Heart right ventricle (tissue), 16 donors: ENCODE measurements at regions not wholly inside any gene's neighbourhood (a gene's known extent, or its start where the extent isn't known, plus 50 kb on each side); places are given as distances from the start of the nearest gene placed in this dataset.

Source experiments
- ATAC-seq, 8 donors: fragments of 200-7000 bp; cut with Tn5 transposase; one replicate each; pipeline ENCODE4 v1.9.1; 2020; ENCODE audit warnings: mild to moderate bottlenecking in 8 of 8, moderate library complexity in 8 of 8, moderate number of reproducible peaks in 1 of 8
- DNase-seq, 2 donors: peaks; one replicate each; pipeline ENCODE4 v3.0.0-alpha.2; 2020
- H3K27ac ChIP-seq, 10 donors: fragments of 200-600 bp; sonication (generic) in 2 of 10; one replicate each; pipeline versions ENCODE4 v1.5.0 to v1.8.0; 2020 to 2022; ENCODE audit warnings: mild to moderate bottlenecking in 3 of 10
- H3K27me3 ChIP-seq, 7 donors: fragments of 200-600 bp; one replicate each; pipeline ENCODE4 v1.8.0; 2021 to 2022; ENCODE audit warnings: mild to moderate bottlenecking in 2 of 7
- H3K36me3 ChIP-seq, 9 donors: fragments of 200-600 bp; sonication (generic) in 1 of 9; one replicate each; pipeline versions ENCODE4 v1.5.0 to v1.8.0; 2020 to 2022; ENCODE audit warnings: mild to moderate bottlenecking in 2 of 9
- H3K4me1 ChIP-seq, 9 donors: fragments of 200-600 bp; sonication (generic) in 1 of 9; one replicate each; pipeline versions ENCODE4 v1.5.0 to v1.8.0; 2020 to 2022; ENCODE audit warnings: mild to moderate bottlenecking in 4 of 9
- H3K4me3 ChIP-seq, 10 donors: fragments of 200-600 bp; sonication (generic) in 2 of 10; one replicate each; pipeline versions ENCODE4 v1.5.0 to v1.8.0; 2020 to 2022; ENCODE audit warnings: mild to moderate bottlenecking in 7 of 10, moderate library complexity in 2 of 10
- H3K9me3 ChIP-seq, 11 donors: fragments of 200-600 bp in 10 of 11; sonication (generic) in 2 of 11; one replicate each; pipeline versions ENCODE4 v1.5.0 to v1.8.0; 2013 to 2022; ENCODE audit warnings: mild to moderate bottlenecking in 2 of 11, control low read depth in 1 of 11, moderate library complexity in 1 of 11
- CTCF ChIP-seq, 9 donors: fragments of 200-600 bp; sonication (generic) in 2 of 9; IDR thresholded peaks; one replicate each; pipeline versions ENCODE4 v1.5.0 to v1.8.0; 2021 to 2022; ENCODE audit warnings: antibody characterized with exemption in 9 of 9, mild to moderate bottlenecking in 5 of 9, moderate library complexity in 1 of 9
- WGBS, 2 donors: extraction: QIAGEN DNeasy Blood & Tissue Kit; methylation state at CpG; one replicate each; pipeline ENCODE4 v1.1.7; 2013; ENCODE audit warnings: inconsistent platforms in 1 of 2; 5-methylcytosine and 5-hydroxymethylcytosine counted together
- intact Hi-C, 10 donors: fragments of 100-400 bp; cut with DNase I; formaldehyde crosslinking; loops; one replicate each; pipeline versions ENCODE4 v1.11.1 to v1.14.2; 2022
- donor health status: Arrhythmogenic right ventricular cardiomyopathy.
- donor health status: ischemic (EF 13 %, LVEDD 7.1; RV severe dilation, severe dysfunction).
- donor health status: healthy with polysubstance abuse.
- donor health status: DM: no; HTN: yes; CAD: no.
- donor health status: DM: no; HTN: no; CAD: no.
- donor health status: ischemic (EF 25% LVEDD 6.9; RV normal size, moderate dysfunction).
- donor health status: ischemic (EF 25% LVEDD 5.7; RV mildly dilated, moderate dysfunction).
- donor health status: healthy.
- donor health status: DM: yes; HTN: yes; CAD: no.
- donor health status: Ischemic cardiomyopathy.
- donor health status: ischemic (EF 35%, LVEDD 5.7; RV mildly dilated, moderate dysfunction).
- donor health status: nonischemic (EF 11% LVEDD 7.7; RV severe dilation, severe dysfunction).
- donor health status: DM: yes; HTN: yes; CAD: no.
- donor health status: PGD.
- donor health status: ischemic (EF 29% LVEDD 5.4; RV normal size, mild dysfunction).
- donor health status: nonischemic (EF 23%, LVEDD 6.1; RV moderate dilation, normal function).

GRCh38 chr15:95280711-95281110 lies 1049.3 kb downstream of the MCTP2 start:
- 96% methylated on average over 5 of the region's 5 CpGs for WGBS, 2 donors
- Histone ChIP-seq H3K4me3 (no peak overlapping the region), H3K9me3 (no peaks in the 10 kb centered on the region), H3K27ac (peak overlapping the region in 5 of 10 donors; percentile 17 to 66 (median 47)), H3K27me3 (peaks cover 0 to 4% (median 0%) of the 10 kb centered on the region in 7 donors), H3K36me3 (no peaks in the 10 kb centered on the region), H3K4me1 (peaks cover 0 to 34% (median 0%) of the 10 kb centered on the region in 9 donors)
- no peak for ATAC-seq
- no peak for TF ChIP-seq CTCF (IDR thresholded peaks at IDR 0.05)
- no peak for DNase-seq
- intact Hi-C loops = loop anchor here in 1 of 10 donors (10.0 kb wide), 1 partner anchor 606 kb away; no protein-coding TSS in a partner anchor

GRCh38 chr15:95281470-95281869 lies 1049.0 kb upstream of the NR2F2 start:
- Histone ChIP-seq H3K27ac (peak overlapping the region in 2 of 10 donors; percentile 21 to 66), H3K27me3 (peaks cover 0 to 4% (median 0%) of the 10 kb centered on the region in 7 donors), H3K4me1 (peaks cover 0 to 42% (median 0%) of the 10 kb centered on the region in 9 donors), H3K4me3 (no peak overlapping the region), H3K36me3 (no peaks in the 10 kb centered on the region), H3K9me3 (no peaks in the 10 kb centered on the region)
- ATAC-seq = no peak
- intact Hi-C loops = loop anchor here in 1 of 10 donors (10.0 kb wide), 1 partner anchor 607 kb away; no protein-coding TSS in a partner anchor
- no peak for TF ChIP-seq CTCF (IDR thresholded peaks at IDR 0.05)
- DNase-seq = no peak
- 76 to 89% methylated on average over 2 of the region's 2 CpGs for WGBS, 2 donors

GRCh38 chr15:95284492-95284891 lies 1046.0 kb upstream of the NR2F2 start:
- H3K4me1 ChIP-seq = peaks cover 0 to 32% (median 0%) of the 10 kb centered on the region in 9 donors
- 92 to 94% methylated on average over 4 of the region's 4 CpGs for WGBS, 2 donors
- H3K36me3 ChIP-seq = no peaks in the 10 kb centered on the region
- H3K27me3 ChIP-seq = peaks cover 0 to 4% (median 0%) of the 10 kb centered on the region in 7 donors
- DNase-seq (no peak), ATAC-seq (no peak)
- TF ChIP-seq CTCF (IDR thresholded peaks at IDR 0.05) = no peak
- H3K4me3 ChIP-seq = no peak overlapping the region
- intact Hi-C loops = loop anchor here in 1 of 10 donors (10.0 kb wide), 1 partner anchor 610 kb away; no protein-coding TSS in a partner anchor
- peak overlapping the region in 5 of 10 donors; percentile 12 to 36 (median 31) for H3K27ac ChIP-seq
- no peaks in the 10 kb centered on the region for H3K9me3 ChIP-seq

GRCh38 chr15:95284933-95285421 lies 1045.5 kb upstream of the NR2F2 start:
- Histone ChIP-seq H3K4me1 (peaks cover 0 to 29% (median 0%) of the 10 kb centered on the region in 9 donors), H3K4me3 (no peak overlapping the region), H3K9me3 (no peaks in the 10 kb centered on the region), H3K36me3 (no peaks in the 10 kb centered on the region), H3K27me3 (peaks cover 0 to 4% (median 0%) of the 10 kb centered on the region in 7 donors), H3K27ac (peak overlapping the region in 7 of 10 donors; percentile 5 to 36 (median 17))
- ATAC-seq (peak in 4 of 8 donors; percentile 40 to 65 (median 50)), DNase-seq (no peak)
- intact Hi-C loops = loop anchor here in 2 of 10 donors (5.0 to 10.0 kb wide), 2 partner anchors 47 to 610 kb away; no protein-coding TSS in a partner anchor
- 28 to 34% methylated on average over 3 of the region's 3 CpGs for WGBS, 2 donors
- TF ChIP-seq CTCF (IDR thresholded peaks at IDR 0.05) = peak in 5 of 9 donors; percentile 13 to 40 (median 34)
